GM13976 (cell line): ENCODE measurements at regions not wholly inside any gene's neighbourhood (a gene's known extent, or its start where the extent isn't known, plus 50 kb on each side); places are given as distances from the start of the nearest gene placed in this dataset.
"Not testable (repeated sequence)": the region's sequence is repeated elsewhere in the genome, so short reads cannot be mapped to it uniquely, and the experiment has no call there.

Experiments
- DNase-seq: peaks from one replicate; pipeline ENCODE4 v3.0.0; 2012; ENCODE audit warnings: low spot score
- CTCF ChIP-seq: IDR thresholded peaks from 2 replicates; pipeline ENCODE4 v1.5.1; 2012; ENCODE audit warnings: borderline replicate concordance, mild to moderate bottlenecking; ENCODE audit not compliant: insufficient read depth; ENCODE audit errors: extremely low read depth, missing control alignments, control extremely low read depth
- in situ Hi-C: fragments of 300-500 bp; cut with MboI; formaldehyde crosslinking; loops from one replicate; pipeline ENCODE4 v1.12.0; 2022; ENCODE audit warnings: low sequenced_read_pairs, mixed read lengths, inconsistent platforms; ENCODE audit not compliant: unreplicated experiment

GRCh38 chr13:18936104-18936503 is 245.5 kb downstream of the TUBA3C start:
- DNase-seq, result no peak
- TF ChIP-seq CTCF, result no peak
- in situ Hi-C loops, result no loop called here

GRCh38 chr13:18921063-18921462 is 260.6 kb downstream of the TUBA3C start:
- no peak for TF ChIP-seq CTCF
- no peak for DNase-seq
- in situ Hi-C loops, result no loop called here

- DNase-seq, in situ Hi-C loops: not testable (repeated sequence)
Measured at GRCh38 chr13:18905096-18905495, 276.5 kb downstream of the TUBA3C start.

GRCh38 chr13:18895411-18895810 is 286.2 kb downstream of the TUBA3C start:
- DNase-seq, in situ Hi-C loops: not testable (repeated sequence)

GRCh38 chr13:18891242-18891641 is 290.4 kb downstream of the TUBA3C start:
- in situ Hi-C loops, DNase-seq: not testable (repeated sequence)

- not testable (repeated sequence) for DNase-seq
Measured at GRCh38 chr13:18874875-18875789, 306.5 kb downstream of the TUBA3C start.

GRCh38 chr13:18870557-18870956 is 311.1 kb downstream of the TUBA3C start:
- in situ Hi-C loops, DNase-seq: not testable (repeated sequence)

More at GRCh38 chr13:18874875-18875789, 306.5 kb downstream of the TUBA3C start:
- in situ Hi-C loops, result not testable (repeated sequence)

- not testable (repeated sequence) for DNase-seq
Measured at GRCh38 chr13:18869365-18869764, 312.3 kb downstream of the TUBA3C start.

GRCh38 chr13:18837986-18838629 is 343.5 kb downstream of the TUBA3C start:
- DNase-seq, result peak; percentile 1
- in situ Hi-C loops, result not testable (repeated sequence)

More at GRCh38 chr13:18869365-18869764, 312.3 kb downstream of the TUBA3C start:
- in situ Hi-C loops, result not testable (repeated sequence)

- in situ Hi-C loops, DNase-seq: not testable (repeated sequence)
Measured at GRCh38 chr13:18837179-18837745, 344.4 kb downstream of the TUBA3C start.

GRCh38 chr13:18836371-18837178 is 345.0 kb downstream of the TUBA3C start:
- in situ Hi-C loops, result not testable (repeated sequence)

GRCh38 chr13:18835754-18836153 is 345.9 kb downstream of the TUBA3C start:
- in situ Hi-C loops, DNase-seq: not testable (repeated sequence)

More at GRCh38 chr13:18836371-18837178, 345.0 kb downstream of the TUBA3C start:
- DNase-seq, result peak; percentile 1

GRCh38 chr13:18824678-18825077 is 356.9 kb downstream of the TUBA3C start:
- in situ Hi-C loops, DNase-seq: not testable (repeated sequence)

- in situ Hi-C loops, DNase-seq: not testable (repeated sequence)
Measured at GRCh38 chr13:18822655-18823639, 358.7 kb downstream of the TUBA3C start.
